ENCODE measurements at regions not wholly inside any gene's neighbourhood (a gene's known extent, or its start where the extent isn't known, plus 50 kb on each side); places are given as distances from the start of the nearest gene placed in this dataset.
"Not testable (repeated sequence)": the region's sequence is repeated elsewhere in the genome, so short reads cannot be mapped to it uniquely, and the experiment has no call there.

DNA sequence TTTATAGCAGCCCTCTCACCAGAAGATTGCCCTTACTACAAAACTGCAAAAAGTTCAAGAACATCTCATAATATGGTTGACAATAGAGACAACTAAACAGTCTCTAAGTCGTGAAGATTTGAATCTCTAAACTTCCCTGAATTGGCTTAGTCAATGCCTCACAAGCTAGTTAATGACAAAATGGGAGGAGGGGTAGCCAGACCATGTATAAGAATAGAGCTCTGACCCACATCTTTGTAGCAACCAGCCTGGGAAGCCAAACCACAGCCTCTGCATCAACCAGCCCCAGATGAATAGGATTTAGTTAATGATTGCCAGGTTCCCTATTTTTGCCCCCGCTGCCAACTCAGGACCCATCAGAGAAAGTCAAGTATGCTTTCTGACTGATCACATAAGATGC lies 1265.9 kb upstream of the PCDH10 start:
- not testable (repeated sequence) for DNase-seq (ENCODE audit: low read depth)

DNA sequence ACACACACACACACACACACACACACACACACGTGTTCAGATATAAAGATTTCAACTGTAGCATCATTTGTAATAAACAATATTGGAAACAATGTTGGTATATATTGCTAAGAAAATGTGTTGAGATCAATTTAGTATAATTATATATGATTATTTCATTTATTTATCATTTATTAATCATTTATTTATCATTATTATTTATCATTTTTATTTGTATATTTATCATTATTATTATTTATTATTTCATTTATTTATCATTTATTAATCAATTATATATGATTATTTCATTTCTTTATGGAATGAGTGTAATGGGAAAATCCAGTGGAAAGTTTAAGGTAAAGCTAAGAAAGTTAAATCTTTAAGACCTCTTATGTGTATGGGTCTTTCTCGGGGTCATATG lies 1223.4 kb upstream of the PCDH10 start:
- DNase-seq (ENCODE audit: low read depth), result not testable (repeated sequence)

DNA sequence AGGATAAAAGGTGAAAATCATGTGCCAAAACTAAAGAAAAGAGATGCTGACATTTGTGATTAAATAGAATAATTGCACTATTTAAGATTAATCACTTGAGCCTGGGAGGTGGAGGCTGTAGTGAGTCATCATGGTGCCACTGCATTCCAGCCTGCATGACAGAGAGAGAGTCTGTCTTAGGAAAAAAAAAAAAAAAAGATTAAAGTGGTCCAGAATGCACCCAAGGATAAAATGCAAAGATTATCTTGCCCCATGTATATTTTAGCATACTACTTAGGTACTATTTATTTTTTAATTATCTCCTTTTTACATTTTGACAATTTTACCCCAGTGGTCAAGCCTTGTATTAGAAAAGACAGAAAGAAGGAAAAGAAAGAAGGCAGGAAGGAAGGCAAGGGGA lies 1181.4 kb upstream of the PCDH10 start:
- not testable (repeated sequence) for DNase-seq (ENCODE audit: low read depth)

DNA sequence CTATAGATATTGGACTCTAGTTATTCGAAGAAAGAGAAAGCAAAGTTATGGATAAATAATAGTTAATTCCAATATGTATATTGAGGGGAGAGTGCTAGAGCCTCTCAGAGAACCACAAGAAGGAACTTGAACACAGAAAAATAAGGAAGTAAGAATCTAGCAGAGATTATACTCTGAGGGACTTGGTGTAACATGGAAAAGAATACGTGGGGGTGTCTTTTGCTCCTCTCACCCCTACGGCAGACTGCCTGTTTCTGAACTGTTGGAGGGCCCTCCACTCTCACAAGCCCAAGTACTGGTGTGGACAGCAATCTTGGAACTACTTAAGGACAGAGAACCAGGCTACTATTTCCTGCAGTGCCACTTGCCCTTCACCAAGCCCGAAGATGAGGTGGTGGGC lies 1174.4 kb upstream of the PCDH10 start:
- DNase-seq (ENCODE audit: low read depth), result no peak

DNA sequence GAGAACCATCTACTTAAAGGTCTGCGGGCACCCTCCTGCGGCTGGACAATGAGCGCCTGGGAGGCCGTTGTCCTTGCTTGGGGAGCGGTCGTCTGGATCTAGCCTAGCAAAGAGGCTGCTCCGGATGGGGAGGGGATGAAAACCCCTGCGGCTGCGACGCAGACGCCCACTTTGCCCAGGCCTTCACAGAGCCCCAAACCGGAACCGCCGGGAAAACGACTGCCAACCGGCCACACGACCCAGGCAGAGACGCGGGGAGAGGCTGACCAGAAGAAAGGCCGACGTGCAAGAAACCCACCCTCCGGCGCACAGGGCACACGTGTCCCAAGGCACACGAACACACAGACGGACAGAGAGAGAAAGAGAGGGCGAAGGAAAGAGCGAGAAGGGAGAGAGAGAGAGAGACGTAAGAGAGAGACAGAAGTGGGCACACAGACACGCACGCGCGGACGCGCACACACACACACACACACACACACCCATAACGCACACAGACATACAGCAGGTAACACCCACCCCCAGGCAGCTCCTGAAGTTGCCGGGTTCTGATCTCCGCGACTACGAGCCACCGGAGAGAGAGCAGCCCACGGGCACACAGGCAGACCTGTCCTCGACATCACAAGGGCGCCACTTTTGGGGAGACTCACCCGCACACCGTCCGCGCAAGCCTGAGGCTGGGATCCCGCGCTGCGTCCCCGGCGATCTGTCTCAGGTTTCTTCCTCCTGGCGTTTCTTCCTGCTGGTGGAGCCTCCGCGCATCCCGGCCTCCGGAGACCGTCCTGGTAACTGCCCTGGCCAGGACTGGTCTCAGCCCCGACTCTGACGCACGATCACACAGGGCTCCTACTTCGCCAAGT lies 1173.6 kb upstream of the PCDH10 start:
- DNase-seq (ENCODE audit: low read depth), result not testable (repeated sequence)

DNA sequence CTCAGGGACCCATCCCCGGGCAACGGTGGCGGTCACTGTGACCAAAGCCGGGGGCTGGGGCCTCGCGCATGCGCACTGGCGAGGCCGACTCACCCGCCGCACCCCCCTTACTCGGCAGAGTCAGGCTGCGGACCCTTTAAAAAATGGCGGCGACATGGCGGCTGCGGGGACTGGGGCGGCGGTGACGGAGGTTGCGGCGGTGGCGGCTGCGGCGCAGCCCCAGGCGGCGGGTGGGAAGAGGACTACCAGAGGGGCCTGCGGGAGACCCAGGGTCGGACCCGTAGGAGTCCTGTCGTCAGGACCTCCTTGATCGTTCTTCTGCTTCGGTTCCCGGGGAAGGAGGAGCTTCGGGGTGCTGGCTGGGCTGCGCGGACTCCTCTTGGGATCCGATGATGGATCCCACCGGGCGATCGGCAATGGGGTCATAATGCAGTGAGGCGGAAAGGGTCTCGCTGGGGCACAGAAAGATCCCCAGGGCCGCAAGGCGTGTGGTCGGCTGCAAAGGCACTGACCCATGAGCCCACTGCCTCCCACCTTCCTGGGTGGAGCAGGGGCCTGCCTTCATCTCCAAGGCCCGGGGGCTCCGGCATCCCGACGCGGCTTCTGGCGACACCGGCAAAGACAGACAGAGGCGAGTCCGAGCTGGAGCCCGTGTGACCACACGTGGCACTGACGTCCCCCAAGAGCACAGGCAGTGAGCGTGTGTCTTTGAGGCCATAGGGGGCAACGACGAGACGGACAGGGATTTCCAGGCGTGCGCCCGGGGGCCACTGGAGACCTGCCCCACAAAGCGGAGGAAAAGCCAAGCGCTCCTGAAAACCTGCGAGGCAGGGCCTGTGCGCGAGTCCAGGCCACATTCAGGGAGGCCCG lies 1172.7 kb upstream of the PCDH10 start:
- DNase-seq (ENCODE audit: low read depth), result not testable (repeated sequence)

DNA sequence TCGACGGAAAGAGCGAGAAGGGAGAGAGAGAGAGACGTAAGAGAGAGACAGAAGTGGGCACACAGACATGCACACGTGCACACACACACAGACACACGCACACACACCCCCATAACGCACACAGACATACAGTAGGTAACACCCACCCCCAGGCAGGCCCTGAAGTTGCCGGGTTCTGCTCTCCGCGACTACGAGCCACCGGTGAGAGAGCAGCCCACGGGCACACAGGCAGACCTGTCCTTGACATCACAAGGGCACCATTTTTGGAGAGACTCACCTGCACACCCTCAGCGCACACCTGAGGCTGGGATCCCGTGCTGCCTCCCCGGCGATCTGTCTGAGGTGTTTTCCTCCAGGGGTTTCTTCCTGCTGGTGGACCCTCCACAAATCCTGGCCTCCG lies 1171.0 kb upstream of the PCDH10 start:
- no peak for DNase-seq (ENCODE audit: low read depth)

DNA sequence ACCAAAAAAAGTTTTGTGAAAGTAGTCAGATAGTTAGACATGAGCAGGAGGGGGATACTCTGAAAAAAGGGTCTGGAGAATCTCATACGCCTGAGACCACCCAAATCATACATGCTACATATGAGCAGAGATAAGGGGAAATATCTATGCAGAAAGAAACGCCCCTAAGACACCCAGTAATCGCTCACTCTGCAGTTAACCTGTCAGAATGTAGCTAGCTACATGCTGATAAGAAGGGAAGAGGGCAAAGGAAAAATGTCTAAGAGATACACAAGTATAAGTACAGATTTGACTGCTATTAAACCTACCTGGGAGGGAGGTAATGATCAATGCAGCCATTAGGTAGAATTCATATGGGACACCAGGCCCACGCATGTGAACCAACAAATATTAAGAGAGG lies 1159.5 kb upstream of the PCDH10 start:
- DNase-seq (ENCODE audit: low read depth), result no peak

DNA sequence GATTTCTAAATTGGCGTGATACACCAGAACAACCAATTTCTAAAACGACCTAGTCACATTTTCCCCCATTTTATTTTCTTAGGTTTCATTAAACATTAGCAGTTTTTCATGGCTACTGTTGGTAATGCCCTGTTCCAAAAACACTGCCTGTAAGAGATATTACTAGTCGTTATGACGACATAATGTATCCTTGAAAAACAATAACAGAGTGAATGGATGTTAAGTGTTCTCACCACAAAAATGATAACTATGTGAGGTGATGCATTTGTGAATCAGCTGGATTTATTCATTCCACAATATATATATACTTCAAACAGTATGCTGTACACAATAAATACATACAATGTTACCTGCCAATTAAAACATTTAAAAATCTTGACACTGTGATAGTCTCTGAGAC lies 1147.6 kb upstream of the PCDH10 start:
- no peak for DNase-seq (ENCODE audit: low read depth)

DNA sequence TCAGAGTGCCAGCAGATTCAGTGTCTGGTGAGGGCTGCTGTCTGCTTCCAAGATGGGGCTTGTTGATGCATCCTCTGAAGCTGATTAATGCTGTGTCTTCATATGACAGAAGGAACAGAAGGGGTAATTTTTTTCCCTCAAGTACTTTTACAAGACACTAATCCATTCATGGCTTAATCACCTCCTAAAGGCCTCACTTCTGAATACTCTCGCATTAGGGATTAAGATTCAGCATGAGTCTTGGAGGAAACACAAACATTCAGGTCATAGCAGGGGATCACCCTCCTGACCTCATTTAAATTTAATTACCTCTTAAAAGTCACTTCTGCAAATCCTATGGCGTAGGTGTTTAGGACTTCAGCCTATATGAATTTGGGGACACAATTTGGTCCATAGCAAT lies 1145.5 kb upstream of the PCDH10 start:
- DNase-seq (ENCODE audit: low read depth), result no peak

DNA sequence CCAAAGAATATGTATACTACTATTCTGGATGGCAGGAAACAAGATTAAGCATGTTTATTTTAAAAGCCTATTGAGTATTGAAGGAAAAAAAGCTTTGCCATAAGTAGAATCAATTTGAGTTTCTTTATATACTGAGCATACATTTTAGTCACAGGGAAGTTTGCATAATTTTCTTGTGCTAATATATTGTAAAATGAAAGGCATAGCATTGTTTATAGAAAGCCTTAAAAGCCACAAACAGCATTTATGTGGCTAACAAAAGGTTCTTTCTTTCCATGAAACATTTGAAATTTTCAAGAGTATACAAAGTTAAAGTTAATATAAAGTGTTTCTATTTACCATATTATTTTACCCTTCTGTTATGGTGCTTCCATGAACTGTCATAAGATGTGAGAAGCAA lies 1133.8 kb upstream of the PCDH10 start:
- no peak for DNase-seq (ENCODE audit: low read depth)

DNA sequence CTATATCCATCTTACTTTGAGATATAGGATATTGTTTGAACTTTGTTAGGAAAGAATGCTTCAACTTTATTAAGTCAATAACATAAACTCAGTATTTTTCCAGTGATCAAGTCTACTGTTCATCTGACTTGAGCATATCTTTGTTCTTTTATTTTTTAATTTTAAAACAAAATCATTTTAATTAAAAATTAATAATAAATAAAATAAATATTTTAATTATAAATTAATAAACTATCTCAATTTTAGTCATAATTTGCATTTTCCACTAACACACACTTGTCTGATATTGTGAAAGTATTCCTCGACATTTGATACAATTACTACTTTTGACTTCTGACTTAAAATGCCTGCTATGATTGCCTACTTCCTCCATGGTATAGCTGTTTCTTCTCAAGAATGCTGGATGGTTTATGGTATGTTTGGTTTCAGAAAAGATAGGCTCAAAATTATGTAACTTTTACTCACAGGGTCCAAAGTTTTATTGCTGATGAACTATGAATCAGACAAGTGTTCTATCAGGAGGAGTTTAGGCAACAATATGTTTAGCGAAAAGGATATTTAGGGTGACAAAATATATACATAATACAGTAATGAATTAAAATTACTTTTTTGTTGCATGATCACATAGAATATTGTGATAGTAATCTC lies 1132.3 kb upstream of the PCDH10 start:
- DNase-seq (ENCODE audit: low read depth), result no peak

DNA sequence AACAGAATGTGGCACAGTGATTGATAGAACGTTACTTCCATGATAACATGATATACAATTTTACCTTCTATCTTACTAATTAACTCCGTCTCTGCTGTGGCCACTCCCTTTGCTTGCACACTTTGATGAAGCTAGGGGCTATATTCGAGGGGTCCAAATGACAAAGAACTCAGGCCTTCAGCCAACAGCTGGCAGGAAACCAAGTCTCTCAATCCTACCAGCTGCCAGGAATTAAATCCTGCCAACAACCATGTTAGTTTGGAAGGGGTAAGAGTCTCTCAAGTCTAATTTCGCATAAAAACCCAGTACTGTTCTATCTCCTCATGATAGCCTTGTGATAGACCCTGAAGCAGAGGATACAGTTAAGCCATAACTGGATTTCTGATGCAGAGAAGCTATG lies 1122.9 kb upstream of the PCDH10 start:
- no peak for DNase-seq (ENCODE audit: low read depth)

DNA sequence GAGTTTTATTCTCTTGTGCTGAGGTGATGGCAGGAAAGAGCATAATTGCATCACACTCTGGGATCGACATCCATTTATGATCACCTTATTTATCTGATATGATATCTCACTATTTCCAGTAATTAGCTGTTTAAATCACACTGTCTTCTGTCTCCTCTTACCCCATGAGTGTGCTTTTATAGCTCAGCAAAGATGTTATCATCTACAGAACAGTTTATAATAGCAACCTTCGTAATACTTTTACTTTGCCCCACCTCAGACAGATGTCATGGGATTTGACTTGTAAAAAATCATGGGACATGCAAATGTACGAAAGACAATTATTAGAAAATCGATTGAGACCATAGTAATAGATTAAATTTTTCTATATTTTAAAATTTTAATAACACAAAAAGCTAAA lies 1122.3 kb upstream of the PCDH10 start:
- no peak for DNase-seq (ENCODE audit: low read depth)

DNA sequence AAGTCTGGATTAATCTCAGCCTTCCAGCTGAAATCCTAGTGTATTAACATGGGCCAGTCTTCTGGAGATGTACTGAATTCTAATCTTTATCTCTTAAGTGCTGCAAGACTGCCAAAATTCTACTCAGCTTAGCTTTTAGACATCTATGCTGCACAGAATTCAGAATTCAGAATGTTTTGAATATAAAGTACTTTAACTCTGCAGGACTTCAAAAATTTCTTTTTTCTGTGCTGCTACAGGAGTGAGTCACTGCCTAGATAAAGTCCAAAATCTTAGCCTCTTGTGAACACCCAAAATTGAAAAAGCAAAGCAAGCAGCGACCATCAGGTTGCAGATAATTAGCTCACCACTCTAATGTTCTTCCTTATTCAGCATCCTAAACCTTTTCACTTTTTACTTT lies 1092.6 kb upstream of the PCDH10 start:
- no peak for DNase-seq (ENCODE audit: low read depth)

DNA sequence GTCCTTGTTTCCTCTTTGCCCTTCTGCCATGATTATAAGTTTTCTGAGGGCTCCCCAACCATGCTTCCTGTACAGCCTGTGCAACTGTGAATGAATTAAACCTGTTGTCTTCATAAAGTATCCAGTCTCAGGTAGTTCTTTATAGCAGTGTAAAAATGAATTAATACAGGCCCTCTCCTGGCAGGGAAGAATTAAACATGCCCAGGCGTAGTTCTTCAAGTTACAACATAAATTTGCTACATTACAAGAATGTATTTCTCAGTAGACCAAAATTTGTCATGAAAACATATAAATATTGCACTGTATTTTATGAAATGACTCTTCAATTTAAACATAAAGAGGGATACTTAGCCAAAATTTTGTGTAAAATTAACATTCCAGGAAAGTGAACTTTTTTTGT lies 1089.9 kb upstream of the PCDH10 start:
- DNase-seq (ENCODE audit: low read depth), result no peak

DNA sequence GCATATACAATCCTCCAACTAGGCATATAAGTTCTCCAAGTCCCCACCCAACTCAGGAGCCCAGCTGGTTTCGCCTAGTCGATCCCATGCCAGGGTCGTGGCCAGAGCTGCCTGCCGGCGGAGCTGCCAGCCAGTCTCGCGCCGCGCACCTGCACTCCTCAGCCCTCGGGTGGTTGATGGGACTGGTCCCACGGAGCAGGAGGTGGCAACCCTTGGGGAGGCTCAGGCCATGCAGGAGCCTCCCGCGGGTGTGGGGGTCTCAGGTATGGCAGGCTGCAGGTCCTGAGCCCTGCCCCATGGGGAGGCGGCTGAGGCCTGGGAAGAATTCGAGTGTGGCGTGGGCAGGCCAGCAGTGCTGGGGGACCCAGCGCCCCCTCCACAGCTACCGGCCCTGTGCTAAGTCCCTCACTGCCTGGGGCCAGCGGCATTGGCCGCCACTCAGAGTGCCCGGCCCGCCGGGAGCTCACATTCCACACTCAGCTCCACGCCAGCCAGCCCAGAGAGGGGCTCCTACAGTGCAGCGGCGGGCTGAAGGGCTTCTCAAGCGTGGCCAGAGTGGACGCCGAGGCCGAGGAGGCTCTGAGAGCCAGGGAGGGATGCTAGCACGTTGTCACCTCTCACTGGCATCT lies 1086.4 kb upstream of the PCDH10 start:
- DNase-seq (ENCODE audit: low read depth), result no peak

DNA sequence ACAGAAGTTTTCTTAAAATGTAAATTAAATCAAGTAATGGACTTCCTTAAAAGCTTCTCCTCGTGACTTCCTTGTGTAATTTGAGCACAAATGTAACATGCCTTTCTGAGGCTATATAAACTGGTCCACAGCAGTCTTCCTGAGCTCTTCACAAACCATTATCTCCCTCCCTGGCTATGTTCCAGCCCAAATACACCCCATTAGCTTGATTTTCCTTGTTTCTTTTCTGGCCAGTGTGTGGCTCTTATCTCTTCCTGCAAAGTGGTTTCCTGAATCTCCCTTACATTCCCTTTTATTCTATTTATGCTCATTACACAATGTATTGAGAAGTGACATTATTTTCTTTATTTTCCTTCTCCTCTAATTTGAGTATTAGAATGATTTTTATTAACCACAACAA lies 1085.3 kb upstream of the PCDH10 start:
- DNase-seq (ENCODE audit: low read depth), result no peak

DNA sequence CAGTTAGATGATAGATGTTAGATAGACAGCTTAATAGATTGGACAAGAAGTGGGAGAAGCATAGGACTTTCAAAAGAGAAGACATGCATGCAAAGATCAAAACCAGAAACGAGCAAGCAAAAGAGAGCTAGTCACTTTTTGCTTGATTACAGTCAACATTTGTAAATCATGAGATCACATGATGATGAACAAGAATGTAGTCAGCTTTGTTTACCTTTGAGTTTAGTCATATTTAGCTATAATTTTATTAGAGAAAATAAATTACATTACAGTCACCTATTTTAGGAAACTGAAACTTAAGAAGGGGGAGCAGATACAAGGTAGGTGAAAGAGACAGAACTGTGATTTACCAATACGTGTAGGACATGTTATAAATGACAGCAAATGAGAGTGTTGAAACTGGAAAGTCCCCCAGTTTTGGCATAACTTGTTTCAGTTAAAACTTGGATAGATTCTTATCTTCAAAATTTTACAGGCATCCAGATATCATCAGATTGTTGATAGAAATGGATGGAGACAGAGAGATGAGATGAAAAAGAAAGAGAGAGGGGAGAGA lies 1083.1 kb upstream of the PCDH10 start:
- DNase-seq (ENCODE audit: low read depth), result no peak

DNA sequence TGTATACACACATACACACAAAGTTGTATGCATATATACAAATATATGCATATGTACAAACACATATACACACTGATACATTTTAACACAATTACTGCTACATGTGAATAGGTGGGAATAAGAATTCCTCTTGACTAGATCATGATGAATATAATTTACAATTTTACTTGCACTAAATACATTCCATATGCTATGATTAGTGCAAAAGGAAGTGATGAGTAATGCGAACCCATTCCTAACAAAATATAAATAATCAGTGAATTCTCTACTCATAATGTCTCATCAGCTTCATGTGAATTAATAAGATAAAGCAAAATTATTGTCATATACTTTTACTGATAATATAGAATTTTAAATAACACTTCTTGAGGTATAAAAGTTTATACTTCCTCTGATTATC lies 1077.3 kb upstream of the PCDH10 start:
- DNase-seq (ENCODE audit: low read depth), result no peak

DNA sequence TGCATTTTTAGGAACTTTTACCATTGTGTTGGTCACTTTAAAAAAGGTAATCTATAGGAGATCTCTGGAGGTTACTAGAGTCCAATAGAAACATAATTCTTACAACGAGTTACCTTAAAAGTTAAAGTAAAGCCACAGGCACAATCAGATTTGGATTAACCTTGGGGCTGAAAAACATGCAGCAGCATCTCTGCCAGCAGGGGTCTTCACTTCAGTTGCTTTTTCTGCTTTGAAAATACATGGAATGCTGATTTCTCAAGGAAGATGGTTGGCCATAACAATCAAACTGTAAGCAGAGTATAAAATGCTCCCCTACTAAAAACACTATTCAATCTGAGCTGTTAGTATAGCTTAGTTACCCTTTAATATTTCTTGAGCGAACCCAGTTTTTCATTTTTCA lies 1072.3 kb upstream of the PCDH10 start:
- no peak for DNase-seq (ENCODE audit: low read depth)

DNA sequence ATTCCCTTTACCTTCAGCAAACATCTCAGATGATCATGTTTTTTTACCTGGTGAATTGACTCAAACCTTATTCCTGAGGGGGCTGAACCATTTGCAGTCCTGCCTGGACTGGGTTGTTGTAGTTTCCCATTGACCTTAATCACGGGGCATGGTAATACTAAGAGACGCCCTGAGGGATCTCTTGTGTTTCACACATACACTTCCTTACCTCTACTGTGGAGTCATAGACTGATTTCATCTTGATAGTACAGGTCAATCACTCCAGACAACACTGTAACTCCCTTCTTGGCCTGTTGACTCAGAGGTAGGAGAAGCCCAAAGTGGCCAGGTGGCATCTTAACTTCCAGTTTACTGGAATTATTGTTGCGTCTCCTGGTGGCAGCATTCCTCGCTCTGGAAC lies 1064.0 kb upstream of the PCDH10 start:
- DNase-seq (ENCODE audit: low read depth), result no peak

Measured in LHCN-M2 (cell line).